Liver (tissue), 7 donors: ENCODE measurements at regions not wholly inside any gene's neighbourhood (a gene's known extent, or its start where the extent isn't known, plus 50 kb on each side); places are given as distances from the start of the nearest gene placed in this dataset.

Source experiments
- DNase-seq: peaks from one replicate; pipeline ENCODE4 v3.0.0-alpha.2; 2017; ENCODE audit warnings: low spot score
- H3K27ac ChIP-seq, 2 donors: one replicate each; pipeline ENCODE4 v1.7.0; 2013; ENCODE audit warnings: inconsistent platforms in 2 of 2, low read length in 2 of 2, control low read depth in 1 of 2, low read depth in 1 of 2, mild to moderate bottlenecking in 1 of 2
- H3K27me3 ChIP-seq, 4 donors: one replicate each; pipeline versions ENCODE4 v1.6.1 to v1.7.0; 2013; ENCODE audit warnings: low read length in 3 of 4, inconsistent platforms in 1 of 4, mild to moderate bottlenecking in 1 of 4, moderate library complexity in 1 of 4; ENCODE audit not compliant: control insufficient read depth in 4 of 4, insufficient read depth in 4 of 4
- H3K36me3 ChIP-seq, 4 donors: one replicate each; pipeline versions ENCODE4 v1.6.1 to v1.7.0; 2013; ENCODE audit warnings: low read length in 3 of 4, mild to moderate bottlenecking in 3 of 4, low read depth in 1 of 4, moderate library complexity in 1 of 4; ENCODE audit not compliant: control insufficient read depth in 4 of 4, insufficient read depth in 3 of 4
- H3K4me1 ChIP-seq, 4 donors: one replicate each; pipeline versions ENCODE4 v1.6.1 to v1.7.0; 2013; ENCODE audit warnings: low read length in 3 of 4, mild to moderate bottlenecking in 3 of 4, moderate library complexity in 1 of 4; ENCODE audit not compliant: control insufficient read depth in 4 of 4, insufficient read depth in 4 of 4
- H3K4me3 ChIP-seq, 3 donors: one replicate each; pipeline versions ENCODE4 v1.6.1 to v1.7.0; 2013; ENCODE audit warnings: low read length in 3 of 3, control low read depth in 1 of 3, low read depth in 1 of 3, mild to moderate bottlenecking in 1 of 3
- H3K9ac ChIP-seq, 2 donors: one replicate each; pipeline ENCODE4 v1.7.0; 2013; ENCODE audit warnings: low read length in 2 of 2, mild to moderate bottlenecking in 2 of 2, moderate library complexity in 2 of 2, control low read depth in 1 of 2, low read depth in 1 of 2
- H3K9me3 ChIP-seq, 4 donors: one replicate each; pipeline versions ENCODE4 v1.6.1 to v1.7.0; 2013; ENCODE audit warnings: low read length in 3 of 4; ENCODE audit not compliant: control insufficient read depth in 4 of 4
- EGR1 ChIP-seq, 2 donors: IDR thresholded peaks; 2 replicates each; pipeline ENCODE4 v1.6.1; 2016 to 2018; ENCODE audit warnings: antibody characterized with exemption in 2 of 2, low read depth in 2 of 2
- JUND ChIP-seq, 2 donors: IDR thresholded peaks; 2 replicates each; pipeline ENCODE4 v1.6.1; 2016; ENCODE audit warnings: antibody characterized with exemption in 2 of 2
- MAX ChIP-seq: IDR thresholded peaks from 2 replicates; pipeline ENCODE4 v1.6.1; 2016; ENCODE audit warnings: antibody characterized with exemption
- NR2F2 ChIP-seq: IDR thresholded peaks from 2 replicates; pipeline ENCODE4 v1.6.1; 2016; ENCODE audit warnings: antibody characterized with exemption
- RAD21 ChIP-seq, 2 donors: IDR thresholded peaks; 2 replicates each; pipeline ENCODE4 v1.6.1; 2016; ENCODE audit warnings: antibody characterized with exemption in 2 of 2, mild to moderate bottlenecking in 2 of 2
- RXRA ChIP-seq, 2 donors: IDR thresholded peaks; 2 replicates each; pipeline ENCODE4 v1.6.1; 2017 to 2018; ENCODE audit warnings: antibody characterized with exemption in 2 of 2, mild to moderate bottlenecking in 1 of 2
- TAF1 ChIP-seq: conservative IDR thresholded peaks from 2 replicates; pipeline ENCODE4 v1.6.1; 2016; ENCODE audit warnings: antibody characterized with exemption, mild to moderate bottlenecking
- YY1 ChIP-seq: IDR thresholded peaks from 2 replicates; pipeline ENCODE4 v1.6.1; 2016; ENCODE audit warnings: antibody characterized with exemption, mild to moderate bottlenecking
- ZBTB33 ChIP-seq: IDR thresholded peaks from 2 replicates; pipeline ENCODE4 v1.6.1; 2016; ENCODE audit warnings: antibody characterized with exemption
- WGBS: extraction: QIAGEN DNeasy Blood & Tissue Kit; methylation state at CpG from one replicate; pipeline ENCODE4 v1.1.7; 2013; 5-methylcytosine and 5-hydroxymethylcytosine counted together
- TF ChIP-seq, protein P1 (sequence below): IDR thresholded peaks from 2 replicates; pipeline ENCODE4 v1.6.1; 2016; ENCODE audit warnings: antibody characterized with exemption
- donor health status: healthy.
- donor health status: healthy.
- donor health status: healthy.
- donor health status: healthy.

DNA sequence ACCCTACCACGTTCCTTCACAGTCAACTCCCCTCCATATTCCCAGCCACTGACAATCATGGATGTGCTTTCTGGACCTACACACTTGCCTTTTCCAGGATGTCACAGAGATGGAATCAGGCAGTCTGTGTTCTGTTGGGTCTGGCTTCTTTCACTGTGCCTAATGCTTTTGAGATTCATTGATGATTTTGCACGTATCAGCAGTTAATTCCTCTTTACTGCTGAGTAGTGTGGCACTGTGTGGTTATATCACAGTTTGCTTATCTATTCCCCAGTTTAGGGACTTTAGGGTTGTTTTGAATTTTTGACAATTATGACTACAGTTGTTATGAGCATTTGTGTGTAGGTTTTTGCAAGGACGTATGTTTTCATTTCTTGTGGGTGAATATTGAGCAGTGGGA lies 191.7 kb downstream of the ACKR3 start:
- 96% methylated on average over 3 of the region's 3 CpGs for WGBS
- Histone ChIP-seq H3K27me3 (no peaks in the 10 kb centered on the region), H3K4me3 (no peak overlapping the region), H3K4me1 (peaks cover 0 to 17% (median 10%) of the 10 kb centered on the region in 4 donors), H3K36me3 (no peaks in the 10 kb centered on the region), H3K9ac (no peak overlapping the region), H3K9me3 (peaks cover 0 to 2% (median 0%) of the 10 kb centered on the region in 4 donors), H3K27ac (no peak overlapping the region)
- no peak for TF ChIP-seq EGR1 (IDR thresholded peaks at IDR 0.05; ENCODE audit: low read depth in 2 of 2)
- no peak for DNase-seq

DNA sequence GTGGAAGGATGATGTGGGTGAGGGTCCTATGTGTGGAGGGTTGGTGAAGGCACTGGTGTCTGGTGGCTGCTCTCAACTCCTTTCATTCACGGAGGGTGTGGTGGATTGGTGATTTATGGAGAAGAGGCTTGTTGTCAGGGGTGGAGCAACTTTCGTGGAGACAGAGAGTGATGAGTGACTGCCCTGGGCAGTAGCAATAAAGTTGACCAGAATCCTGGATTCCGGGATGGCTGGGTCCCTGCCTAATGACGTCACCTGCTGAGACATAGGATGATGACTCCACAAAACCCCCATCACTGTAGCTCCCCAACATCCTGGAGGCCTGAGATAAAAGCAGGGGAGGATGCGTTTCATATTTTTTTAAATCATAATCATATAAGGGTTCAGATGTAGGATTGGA lies 193.0 kb downstream of the ACKR3 start:
- no peaks in the 10 kb centered on the region for H3K27me3 ChIP-seq
- no peaks in the 10 kb centered on the region for H3K36me3 ChIP-seq
- DNase-seq: no peak
- 86% methylated on average over 5 of the region's 5 CpGs for WGBS
- no peak overlapping the region for H3K4me3 ChIP-seq
- TF ChIP-seq, protein P1, sequence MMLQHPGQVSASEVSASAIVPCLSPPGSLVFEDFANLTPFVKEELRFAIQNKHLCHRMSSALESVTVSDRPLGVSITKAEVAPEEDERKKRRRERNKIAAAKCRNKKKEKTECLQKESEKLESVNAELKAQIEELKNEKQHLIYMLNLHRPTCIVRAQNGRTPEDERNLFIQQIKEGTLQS: no peak
- TF ChIP-seq ZBTB33 (no peak), EGR1 (IDR thresholded peaks at IDR 0.05; ENCODE audit: low read depth in 2 of 2) (no peak), RAD21 (IDR thresholded peaks at IDR 0.05) (no peak), MAX (no peak), JUND (IDR thresholded peaks at IDR 0.05) (no peak), YY1 (no peak), NR2F2 (no peak), RXRA (IDR thresholded peaks at IDR 0.05) (no peak)
- H3K4me1 ChIP-seq: peaks cover 0 to 12% (median 7%) of the 10 kb centered on the region in 4 donors
- no peak overlapping the region for H3K9ac ChIP-seq
- H3K27ac ChIP-seq: no peak overlapping the region
- H3K9me3 ChIP-seq: peaks cover 0 to 8% (median 0%) of the 10 kb centered on the region in 4 donors

GRCh38 chr2:236763857-236764256 lies 194.2 kb downstream of the ACKR3 start:
- Histone ChIP-seq H3K27me3 (no peaks in the 10 kb centered on the region), H3K9ac (no peak overlapping the region), H3K4me1 (peaks cover 0 to 3% (median 1%) of the 10 kb centered on the region in 4 donors), H3K9me3 (peaks cover 0 to 8% (median 0%) of the 10 kb centered on the region in 4 donors), H3K27ac (no peak overlapping the region), H3K36me3 (no peaks in the 10 kb centered on the region), H3K4me3 (no peak overlapping the region)
- DNase-seq: no peak
- TF ChIP-seq TAF1: no peak
- no peak for TF ChIP-seq RAD21 (IDR thresholded peaks at IDR 0.05)
- WGBS: 94% methylated on average over 6 of the region's 6 CpGs

DNA sequence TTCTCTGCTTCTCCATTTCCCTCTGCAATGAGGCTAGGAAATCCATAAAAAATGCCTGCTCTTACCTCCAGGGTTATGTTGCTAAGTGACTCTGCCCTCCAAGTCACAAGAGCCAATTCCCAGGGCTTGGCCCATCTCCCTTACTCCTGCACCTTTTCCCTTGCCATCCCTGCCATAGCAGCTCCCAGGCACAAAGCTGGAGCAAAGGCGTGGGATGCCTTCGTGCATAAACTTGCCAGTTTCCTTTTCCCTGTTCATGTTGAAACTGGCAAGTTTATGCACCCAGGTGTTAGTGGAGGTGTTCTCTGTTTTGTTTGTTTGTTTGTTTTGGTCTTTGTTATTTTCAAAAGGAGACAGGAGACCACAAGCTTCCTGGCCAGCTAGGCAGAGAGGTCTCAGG lies 195.1 kb downstream of the ACKR3 start:
- WGBS: 90% methylated on average over 2 of the region's 2 CpGs
- TF ChIP-seq NR2F2 (no peak), RXRA (IDR thresholded peaks at IDR 0.05) (no peak)
- no peaks in the 10 kb centered on the region for H3K4me1 ChIP-seq
- H3K27ac ChIP-seq: no peak overlapping the region
- H3K9ac ChIP-seq: no peak overlapping the region
- no peaks in the 10 kb centered on the region for H3K36me3 ChIP-seq
- H3K4me3 ChIP-seq: no peak overlapping the region
- peaks cover 0 to 8% (median 0%) of the 10 kb centered on the region in 4 donors for H3K9me3 ChIP-seq
- no peaks in the 10 kb centered on the region for H3K27me3 ChIP-seq
- DNase-seq: no peak
